GM18520 (cell line): ENCODE measurements at regions not wholly inside any gene's neighbourhood (a gene's known extent, or its start where the extent isn't known, plus 50 kb on each side); places are given as distances from the start of the nearest gene placed in this dataset.

Experiments
- ATAC-seq: cut with Tn5 transposase; IDR thresholded peaks from one replicate; pipeline ENCODE4 v1.9.1; 2021; ENCODE audit not compliant: unreplicated experiment

DNA sequence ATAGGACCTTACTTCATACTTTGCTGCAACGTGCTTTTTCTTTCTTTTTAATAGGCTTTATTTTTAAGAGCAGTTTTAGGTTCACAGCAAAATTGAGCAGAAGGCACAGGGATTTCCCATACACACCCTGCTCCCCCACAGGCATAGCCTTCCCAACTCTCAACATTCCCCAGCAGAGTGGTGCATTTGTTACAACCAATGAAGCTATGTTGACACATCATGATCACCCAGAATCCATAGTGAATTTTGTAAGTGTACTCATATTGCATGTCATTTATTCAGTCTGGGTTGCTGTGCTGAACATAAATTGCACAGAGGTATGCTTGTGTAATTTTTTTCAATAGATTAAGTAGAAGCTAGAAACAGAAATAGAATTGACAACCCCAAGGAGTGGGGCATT lies 327.3 kb downstream of the INHBA start:
- ATAC-seq: no peak

DNA sequence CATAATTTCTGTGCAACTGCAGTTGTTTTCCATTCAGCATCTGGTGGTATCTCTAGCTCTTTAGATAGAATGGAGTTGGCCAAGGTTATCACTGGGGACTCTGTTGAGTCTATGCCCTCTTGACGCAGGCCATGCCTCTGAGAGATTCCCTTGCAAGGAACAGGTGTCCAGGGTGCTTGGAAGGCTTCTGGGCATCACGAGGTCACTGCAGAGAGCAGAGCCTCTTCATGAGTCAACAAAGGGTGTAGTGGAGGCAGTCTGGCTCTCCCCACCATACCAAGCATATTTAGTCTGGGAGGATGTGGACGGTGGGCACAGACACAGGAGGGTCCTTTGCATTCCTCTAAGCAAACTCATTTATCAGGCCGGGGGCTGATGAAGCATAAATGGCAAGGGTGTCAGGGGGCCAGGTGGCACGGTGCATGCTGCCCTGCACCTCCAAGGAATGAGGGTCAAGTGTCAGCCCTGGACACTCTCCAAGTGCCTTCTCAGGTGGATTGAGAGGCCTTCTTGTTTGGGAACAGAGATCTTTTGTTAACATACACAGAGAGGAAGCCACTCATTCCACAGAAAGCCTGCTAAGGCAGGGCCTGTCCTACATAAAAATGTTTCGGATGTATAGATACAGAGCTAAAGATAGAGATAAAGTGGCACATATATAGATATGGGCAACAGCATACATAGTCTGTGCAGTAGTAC lies 328.6 kb downstream of the INHBA start:
- ATAC-seq: no peak

DNA sequence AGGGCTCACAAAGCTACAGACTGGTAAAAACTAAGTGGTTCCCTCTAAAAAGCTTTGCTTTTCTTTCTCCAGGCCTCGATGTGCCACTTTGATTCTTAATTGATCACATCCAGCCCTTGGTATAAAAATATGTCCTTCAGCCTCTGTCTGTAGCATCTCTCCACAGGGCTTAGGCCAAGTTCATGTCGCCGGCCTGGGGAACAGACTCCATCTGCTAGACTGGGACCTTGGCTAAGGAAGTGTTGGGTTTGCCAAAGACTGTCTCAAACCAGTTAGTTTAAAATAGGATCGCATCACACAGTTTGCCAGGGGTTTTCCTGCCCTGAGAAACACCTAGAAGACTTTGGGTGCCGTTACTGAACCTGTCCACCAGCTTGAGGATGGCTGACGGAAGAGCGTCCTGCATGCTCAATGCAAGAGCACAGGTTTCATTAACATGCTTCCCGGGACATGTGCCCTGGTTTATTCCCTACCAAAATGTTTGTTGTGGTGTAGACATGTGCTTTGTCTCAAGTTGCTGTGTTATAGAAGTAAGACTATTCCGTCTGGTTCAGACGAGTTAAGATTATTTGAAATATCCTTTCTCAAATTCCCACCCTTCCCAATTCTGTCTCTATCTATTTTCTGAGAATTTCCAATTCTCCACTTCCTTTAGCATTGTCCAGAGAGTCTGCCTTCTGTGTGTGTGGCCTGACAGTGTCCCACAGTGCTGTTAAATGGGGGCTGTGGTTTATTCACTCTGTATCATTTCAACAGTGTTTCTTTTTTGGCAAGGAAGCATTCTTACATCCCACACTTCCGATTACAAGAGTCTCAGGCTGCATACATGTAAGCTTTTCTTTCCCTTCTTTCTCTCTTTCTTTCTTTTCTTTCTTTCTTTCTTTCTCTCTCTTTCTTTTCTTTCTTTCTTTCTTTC lies 334.7 kb downstream of the INHBA start:
- ATAC-seq: no peak

DNA sequence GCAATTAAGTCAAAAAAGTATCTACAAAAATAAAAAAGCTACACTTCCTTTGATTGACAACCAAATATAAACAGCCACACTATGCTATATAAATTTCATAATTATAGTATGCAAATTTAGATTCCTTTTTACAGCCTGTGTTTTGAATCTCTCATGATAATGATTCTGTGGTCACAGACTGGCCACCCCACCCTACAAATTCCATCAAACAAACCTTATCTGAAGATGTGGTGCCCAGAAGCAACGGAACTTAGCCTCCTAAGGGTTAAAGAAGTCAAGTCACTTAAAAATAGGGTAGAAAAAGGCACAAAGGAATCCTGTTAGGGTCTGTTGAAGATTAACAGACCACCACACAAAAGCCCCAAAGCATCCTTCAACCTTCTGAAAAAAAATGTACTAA lies 351.8 kb downstream of the INHBA start:
- no peak for ATAC-seq

DNA sequence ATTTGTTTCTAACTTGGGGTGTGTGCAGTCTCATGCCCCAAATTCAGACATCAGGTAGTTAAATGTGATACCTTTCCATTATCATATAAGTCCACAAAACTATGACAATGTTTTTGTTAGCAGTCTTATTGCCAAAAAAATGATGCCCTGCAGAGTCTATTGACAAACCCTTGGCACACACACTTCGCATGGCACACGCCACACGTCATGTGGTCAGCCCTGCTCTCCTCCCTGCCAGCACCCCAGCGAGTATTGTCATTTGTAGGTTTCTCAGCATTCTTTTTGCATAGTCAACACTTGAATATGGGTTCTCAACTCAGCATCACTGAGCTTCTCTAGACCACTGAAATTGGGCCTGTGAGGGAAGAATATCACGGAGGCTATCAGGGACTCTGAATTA lies 356.0 kb downstream of the INHBA start:
- ATAC-seq: no peak

DNA sequence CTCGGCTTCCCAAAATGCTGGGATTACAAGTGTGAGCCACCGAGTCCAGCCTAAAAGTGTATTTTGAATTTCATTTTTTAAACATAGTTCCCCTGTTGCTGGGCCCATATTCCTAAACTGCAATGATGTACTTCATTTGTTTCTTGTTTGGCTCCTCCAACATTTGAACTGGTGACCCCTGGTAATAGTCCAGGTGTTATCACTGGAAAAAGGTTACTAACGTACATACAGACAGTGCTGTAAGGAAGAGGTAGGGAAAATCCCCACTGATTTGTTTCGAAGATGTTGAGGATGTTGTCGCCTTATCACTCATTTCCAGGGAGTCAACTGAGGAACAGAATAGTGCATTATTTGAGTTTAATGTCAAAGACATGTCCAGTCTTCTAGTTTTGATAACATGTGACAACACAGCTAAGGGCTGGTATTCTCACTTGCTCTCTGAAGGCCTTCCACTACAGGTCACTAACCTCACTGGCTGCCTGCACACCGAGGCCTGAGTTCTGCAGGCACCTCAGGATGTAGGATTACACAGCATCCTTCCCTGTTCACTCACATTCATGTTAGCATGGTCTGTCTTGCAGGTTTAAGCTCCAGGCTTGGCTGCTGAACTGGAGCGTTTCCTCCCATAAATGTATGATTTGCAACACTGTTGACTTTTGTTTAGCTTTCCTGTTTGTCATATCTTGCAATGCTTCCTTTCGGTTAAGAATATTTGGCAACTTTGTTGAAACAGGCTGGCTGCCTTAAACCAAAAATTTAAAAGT lies 362.8 kb downstream of the INHBA start:
- no peak for ATAC-seq

DNA sequence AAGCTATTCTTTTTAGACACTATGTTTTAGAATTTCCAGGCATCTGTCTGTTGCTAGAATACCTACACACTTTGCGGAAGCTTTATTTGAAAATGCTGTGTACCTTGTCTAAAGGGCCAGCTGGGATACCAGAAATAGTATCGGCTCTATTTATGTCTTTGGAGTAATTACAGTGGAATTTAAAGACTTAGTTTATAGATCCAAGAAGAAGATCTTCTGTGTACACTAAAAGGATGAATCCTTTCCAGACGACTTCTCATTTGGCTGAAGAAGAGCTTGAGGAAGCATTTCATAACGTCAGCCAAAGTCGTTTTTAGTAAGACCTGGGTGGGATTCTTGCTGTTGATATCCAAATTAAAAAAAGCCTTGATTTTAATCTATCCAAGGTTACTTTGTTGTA lies 365.9 kb downstream of the INHBA start:
- no peak for ATAC-seq

DNA sequence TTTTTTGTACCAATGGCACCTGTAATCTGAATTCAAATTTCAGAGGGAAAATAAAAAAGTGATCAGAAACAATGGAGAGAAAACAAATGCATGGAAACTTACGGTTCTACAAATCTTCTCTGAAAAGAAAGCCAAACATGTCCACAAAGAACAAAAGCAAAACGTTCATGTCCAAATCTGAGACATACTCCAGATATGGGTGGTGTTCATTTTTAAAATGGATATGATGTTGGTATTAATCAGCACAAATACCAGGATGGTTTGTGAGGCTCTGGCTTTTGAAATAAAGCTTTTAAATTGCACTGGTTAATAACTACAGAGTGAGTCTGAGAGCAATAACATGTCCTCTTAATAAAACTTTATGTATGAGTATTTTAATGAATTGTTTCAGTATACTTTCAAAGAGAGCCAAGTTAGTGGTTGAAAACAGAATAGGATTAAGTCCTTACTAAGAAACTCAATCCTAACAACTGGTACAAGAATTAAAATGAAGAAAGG lies 366.4 kb downstream of the INHBA start:
- no peak for ATAC-seq

DNA sequence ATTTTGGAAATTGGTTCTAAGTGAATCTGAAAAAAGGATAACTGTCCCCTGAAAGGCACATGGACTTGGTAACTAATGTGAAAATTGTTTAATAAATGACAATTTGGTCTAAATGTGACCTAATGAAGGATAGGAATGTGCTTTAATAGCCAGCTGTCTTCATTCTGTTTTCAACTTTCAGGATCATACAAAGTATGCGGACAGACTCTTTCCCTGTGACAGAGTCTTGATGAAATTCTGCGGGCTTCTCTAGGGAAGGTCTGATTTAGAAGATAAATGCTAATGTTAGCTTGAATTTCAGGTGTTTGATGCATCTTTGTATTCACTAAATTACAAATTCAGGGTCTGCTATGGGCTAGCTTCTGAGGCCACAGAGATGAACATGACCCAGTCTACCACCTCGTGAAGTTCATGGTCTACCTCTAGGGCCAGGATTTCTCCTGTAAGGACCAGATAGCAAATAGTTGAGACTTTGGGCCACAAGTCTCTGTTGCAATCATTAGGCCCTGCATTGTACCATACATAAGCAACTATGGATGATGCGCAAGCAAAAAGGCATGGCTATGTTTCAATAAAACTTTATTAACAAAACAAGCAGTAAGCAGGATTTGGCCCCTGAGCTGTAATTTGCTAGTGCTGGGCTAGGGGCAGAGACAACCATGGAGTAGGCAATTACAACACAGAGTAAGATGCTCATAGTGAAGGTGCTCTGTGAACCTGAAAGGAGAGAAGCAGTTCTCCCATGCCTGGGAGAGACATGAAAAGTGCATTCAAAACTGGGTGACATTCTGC lies 368.6 kb downstream of the INHBA start:
- ATAC-seq: no peak

DNA sequence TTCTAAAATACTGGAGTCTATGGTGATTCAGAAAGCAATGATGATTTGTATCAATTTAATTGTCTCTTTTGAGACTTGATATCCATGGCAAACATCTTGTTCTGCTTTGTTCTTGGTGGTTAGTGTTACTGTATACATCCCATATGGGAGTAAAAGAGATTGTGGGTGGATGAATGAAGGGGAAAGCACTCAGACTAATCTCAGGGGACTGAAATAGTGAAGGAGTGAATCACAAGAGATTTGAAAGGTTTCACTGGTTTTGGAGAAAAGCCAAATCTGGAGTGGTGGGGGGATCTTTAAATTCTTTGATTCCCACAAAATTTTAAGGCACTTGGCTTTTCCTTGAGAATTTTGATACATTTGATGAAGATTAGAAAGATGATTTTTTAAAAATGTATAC lies 369.4 kb downstream of the INHBA start:
- no peak for ATAC-seq

DNA sequence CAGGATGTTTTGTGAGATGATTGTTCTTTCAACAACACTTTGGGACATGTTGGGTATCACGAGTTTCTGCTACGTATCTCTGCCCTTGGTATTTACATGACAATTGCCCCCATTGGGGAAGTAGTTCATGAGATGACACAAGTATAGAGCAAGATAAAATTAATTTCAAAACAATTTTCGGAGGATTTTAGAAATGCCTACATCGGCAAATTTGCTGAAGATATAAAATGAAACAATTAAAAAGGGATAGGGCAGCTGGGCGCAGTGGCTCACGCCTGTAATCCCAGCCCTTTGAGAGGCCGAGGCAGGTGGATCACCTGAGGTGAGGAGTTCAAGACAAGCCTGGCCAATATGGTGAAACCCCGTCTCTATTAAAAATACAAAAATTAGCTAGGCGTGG lies 371.7 kb downstream of the INHBA start:
- no peak for ATAC-seq

DNA sequence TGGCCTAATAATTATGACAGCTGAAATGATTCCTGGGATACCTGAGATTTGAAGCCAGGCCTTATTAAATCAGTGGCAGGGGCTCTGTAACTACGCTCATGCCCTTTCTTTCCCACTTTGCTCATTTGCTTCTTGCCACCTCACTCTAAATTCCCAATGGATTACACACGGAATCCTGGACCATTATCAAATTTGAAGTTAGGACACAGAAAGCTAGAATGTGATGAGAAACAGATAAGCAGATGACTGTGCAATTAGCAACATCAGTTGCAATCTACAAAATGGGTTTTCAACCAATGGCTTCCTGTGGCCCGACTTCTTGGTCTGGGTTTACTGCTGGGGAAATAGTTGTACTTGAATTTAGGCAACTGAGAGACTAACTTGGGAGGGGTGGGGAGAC lies 374.3 kb downstream of the INHBA start:
- no peak for ATAC-seq

DNA sequence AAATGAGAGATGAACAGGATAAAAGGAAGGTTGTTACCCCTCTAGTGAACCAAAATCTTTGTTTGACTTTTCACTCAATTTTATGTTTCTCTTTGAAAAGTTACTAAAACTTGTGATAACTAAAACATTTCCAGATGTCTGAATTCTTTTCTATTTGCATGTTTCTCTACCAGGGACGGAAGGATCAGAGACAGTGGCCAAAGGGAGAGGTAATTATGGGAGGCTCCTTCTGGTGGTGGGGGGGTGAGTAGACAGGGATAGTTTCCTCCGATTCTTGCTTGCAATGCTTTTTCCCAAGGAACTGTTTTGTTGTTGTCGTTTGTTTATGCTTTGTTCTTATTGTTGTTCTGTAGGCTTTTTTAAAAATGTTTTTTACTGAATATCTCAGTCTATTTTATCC lies 374.8 kb downstream of the INHBA start:
- ATAC-seq: no peak

DNA sequence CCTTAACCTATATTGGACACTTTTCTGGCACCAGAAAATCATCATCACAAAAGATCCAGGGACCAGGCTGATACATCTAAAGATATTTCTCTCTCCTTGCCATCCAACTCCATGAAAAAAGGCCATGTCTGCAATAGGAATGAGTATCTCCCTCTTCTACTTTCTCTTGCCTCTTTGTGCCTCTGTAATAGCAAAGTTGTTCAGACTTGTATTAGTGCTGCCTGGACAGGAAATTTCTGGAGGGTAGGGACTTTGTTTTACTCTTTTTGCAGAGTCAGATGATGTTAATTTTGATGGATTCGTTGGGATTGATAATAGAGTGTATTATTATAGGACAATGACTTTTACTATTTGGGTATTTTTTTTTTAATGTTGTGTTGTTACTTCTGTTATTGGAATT lies 376.3 kb downstream of the INHBA start:
- no peak for ATAC-seq

DNA sequence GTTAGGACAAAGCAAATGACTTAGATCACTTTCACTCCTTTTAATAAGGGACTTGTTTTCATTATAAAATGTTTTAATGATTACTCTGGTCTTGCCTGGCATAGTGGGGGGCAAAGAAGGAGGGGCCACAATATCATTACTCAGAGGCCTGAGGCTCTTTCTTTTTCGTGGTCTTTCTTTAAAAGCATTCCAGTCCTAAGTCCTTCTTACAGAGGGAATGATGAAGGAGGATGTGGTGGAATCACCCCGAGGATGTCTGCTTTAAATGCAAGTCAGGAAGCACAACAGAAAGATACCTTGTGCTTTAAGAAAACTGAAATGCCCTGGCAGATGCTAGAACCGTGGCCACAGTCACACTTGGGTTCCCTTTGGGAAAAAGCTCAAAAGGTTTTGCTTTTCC lies 379.1 kb downstream of the INHBA start:
- ATAC-seq: no peak

DNA sequence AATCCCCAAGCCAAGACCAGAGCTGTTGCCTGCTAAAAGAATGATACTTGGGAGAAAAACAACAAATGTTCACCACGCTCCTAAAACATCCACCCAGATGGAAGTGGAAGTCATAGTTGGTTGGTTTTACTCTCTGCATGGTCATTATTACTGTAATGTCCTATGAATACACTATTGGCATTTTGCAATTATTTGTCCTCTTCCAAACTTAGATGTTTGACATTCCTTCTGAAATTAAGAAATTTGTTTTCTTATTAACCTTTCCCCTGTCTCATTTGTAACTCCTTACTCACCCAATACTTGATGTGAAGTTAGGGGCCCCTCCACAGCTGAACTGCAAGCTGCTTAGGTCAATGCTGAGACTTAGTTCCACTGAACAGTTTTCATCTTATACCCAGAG lies 383.3 kb downstream of the INHBA start:
- no peak for ATAC-seq

DNA sequence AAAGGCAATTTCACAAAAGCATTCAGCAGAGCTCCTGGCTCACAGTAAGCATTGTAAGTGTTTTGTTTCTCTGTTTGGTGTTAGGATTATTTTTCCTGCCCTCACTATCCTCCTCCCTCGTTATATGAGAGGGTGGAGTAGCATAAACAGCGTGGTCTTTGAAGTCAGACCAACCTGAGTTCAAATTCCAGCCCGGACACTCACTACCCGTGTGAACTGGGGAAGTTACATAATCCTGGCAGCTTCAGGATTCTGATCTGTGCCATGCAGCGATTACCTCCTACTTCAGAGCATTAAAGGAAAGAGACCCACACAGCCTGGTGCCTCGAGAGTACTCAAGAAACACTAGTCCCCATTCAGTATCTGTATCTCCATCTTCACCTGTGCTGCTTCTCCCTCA lies 386.5 kb downstream of the INHBA start:
- no peak for ATAC-seq

DNA sequence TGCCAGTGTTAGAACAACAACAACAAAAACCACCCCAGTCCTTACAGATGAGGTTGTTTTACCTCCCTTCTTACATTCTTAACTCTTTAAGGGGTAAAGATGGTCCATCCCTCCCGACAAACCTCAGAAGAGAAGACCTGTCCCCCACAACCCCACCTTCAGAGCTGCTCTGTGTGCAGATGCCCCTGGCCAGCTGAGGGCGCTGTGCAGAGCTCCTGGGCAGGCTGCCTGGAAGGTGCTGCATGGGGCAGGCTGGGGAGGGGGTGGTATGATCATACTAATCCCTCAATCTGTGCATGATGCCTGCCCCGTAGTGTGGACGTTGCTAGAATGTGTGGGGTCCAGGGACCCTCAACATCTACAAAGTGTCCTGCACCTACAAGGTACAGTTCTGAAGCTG lies 387.1 kb downstream of the INHBA start:
- no peak for ATAC-seq

DNA sequence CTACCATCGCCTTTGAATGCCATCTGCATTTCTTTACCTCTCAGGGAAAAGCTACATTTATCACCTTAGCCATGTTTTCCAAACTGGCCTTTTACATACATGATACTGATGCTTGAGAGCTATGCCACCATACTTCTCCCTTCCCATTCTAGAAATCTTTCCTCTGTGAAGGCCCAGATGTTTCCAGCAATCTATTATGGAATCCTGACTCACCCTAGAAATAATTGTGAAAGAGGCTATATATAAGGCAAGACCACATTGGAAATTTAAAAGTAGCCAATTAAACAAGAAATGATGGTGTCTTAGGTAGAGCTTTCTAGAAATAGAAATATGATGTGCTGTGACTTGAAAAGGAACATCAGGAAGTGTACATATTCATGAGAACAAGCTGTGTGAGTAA lies 389.7 kb downstream of the INHBA start:
- no peak for ATAC-seq

DNA sequence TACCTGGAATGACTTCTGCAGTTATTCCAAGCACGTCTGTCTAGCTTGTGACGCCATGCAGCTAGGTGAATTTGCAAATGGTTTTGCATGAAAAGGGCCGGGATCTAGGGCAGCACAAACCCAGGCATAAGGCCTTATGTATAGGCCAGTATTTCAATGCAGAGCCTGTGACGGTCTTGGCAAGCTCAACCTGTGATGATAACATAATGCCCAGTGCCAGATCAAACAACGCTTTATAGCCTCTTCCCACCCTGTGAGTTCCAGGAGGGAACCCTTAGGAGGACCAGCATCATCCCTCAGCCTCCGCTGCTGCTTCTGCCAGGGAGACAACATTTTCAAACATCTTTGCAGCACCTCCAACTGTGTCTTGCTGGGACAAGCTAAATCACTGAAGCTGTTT lies 390.7 kb downstream of the INHBA start:
- ATAC-seq: no peak

DNA sequence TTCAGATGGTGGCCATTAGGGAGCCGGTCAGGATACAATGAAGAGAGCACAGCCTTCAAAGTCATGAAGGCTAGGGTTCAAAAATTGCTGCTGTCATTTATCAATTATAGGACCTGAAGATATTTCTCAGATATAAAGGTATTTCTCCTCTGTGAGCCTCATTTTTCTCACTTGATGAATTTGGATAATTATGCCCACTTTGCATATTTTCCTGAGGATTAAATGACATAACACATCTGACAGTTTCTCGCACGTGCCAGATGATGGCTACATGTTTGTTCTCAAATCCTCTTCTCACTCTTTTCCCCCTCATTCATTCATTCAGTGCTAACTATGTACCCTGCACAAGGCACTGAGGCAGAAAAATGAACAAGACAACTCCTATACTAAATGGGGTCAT lies 391.6 kb downstream of the INHBA start:
- ATAC-seq: no peak
